Activated naive CD4-positive, alpha-beta T cell treated with anti-CD3 and anti-CD28 coated beads, Interleukin-2, amount 50 U/mL, for 72 hours (primary cell): ENCODE measurements at regions not wholly inside any gene's neighbourhood (a gene's known extent, or its start where the extent isn't known, plus 50 kb on each side); places are given as distances from the start of the nearest gene placed in this dataset.
A peak's percentile ranks its signal among the peaks of the same experiment; 100 is the strongest.

Experiments used
- ATAC-seq, 2 donors: fragments of 150-1000 bp; cut with Tn5 transposase; 2 replicates each; pipeline ENCODE4 v1.10.0; 2021; ENCODE audit warnings: mild to moderate bottlenecking in 2 of 2, moderate library complexity in 2 of 2
- DNase-seq, 2 donors: peaks; one replicate each; pipeline ENCODE4 v3.0.0; 2021 to 2022; ENCODE audit warnings: low spot score in 2 of 2
- H3K27ac Mint-ChIP-seq, 2 donors: one replicate each; pipeline ENCODE4 v1.8.0; 2022; ENCODE audit warnings: mild to moderate bottlenecking in 2 of 2, mixed read lengths in 2 of 2
- H3K36me3 Mint-ChIP-seq, 2 donors: one replicate each; pipeline ENCODE4 v1.8.0; 2022; ENCODE audit warnings: mixed read lengths in 2 of 2
- H3K9me3 Mint-ChIP-seq, 2 donors: one replicate each; pipeline ENCODE4 v1.8.0; 2022; ENCODE audit warnings: mixed read lengths in 2 of 2

DNA sequence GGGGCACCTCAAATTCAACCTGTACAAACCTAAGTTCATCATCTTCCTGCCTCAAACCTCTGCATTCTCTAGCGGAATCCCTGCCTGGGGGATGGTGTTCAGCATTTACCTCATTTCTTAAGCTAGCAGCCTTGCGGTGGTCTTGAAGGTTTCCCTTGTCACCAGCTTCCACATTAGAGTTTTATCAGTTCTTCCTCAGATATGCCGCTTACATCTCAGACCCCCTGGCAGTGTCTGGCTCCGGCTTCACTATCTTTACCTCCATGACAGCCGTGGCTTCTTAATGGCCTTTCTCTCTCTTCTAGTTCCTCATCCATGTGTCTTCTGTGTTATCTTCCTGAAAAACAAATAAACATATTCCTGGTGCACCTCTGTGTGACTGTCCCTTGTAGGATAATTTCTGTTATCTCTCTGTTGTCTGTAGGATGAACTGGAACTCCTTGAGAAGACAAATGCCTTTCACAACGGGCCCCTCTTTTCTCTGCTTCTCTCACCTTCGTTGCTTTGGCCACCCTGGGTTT, 101.1 kb upstream of the BMPER start:
- Mint-ChIP-seq H3K9me3 (peaks cover 0 to 4% of the 10 kb centered on the region in 2 donors), H3K36me3 (no peaks in the 10 kb centered on the region), H3K27ac (no peak overlapping the region)
- DNase-seq (no peak), ATAC-seq (no peak)

DNA sequence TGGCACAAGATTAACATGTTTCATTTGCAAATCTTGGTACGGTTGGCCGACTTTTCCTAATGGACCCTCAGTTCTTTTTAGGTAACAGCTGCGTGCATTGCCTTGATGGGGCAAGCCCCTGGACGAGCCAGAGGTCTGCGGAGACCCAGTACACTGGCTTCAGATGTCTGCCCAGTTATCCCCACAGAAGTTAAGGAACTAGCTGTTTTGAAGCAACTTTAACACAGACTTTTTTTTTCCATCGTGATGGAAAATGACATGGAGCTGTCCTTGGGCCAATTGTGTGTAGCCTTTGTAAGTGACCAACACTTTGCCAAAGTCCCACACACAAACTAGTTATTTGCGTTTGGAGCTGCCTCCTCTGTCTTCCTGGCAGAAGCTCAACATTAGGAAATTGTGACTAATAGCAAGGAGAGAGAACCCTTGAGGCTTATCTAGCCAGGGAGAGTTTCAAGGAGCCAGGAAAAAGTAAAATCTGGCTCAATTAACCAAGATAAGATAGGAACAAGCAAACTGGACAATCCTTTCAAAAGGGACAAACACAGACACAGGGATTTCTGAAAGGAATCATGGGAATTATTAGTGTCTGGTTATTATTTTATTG, 99.6 kb upstream of the BMPER start:
- H3K36me3 Mint-ChIP-seq: no peaks in the 10 kb centered on the region
- DNase-seq: no peak
- H3K27ac Mint-ChIP-seq: no peak overlapping the region
- peaks cover 0 to 2% of the 10 kb centered on the region in 2 donors for H3K9me3 Mint-ChIP-seq
- no peak for ATAC-seq

DNA sequence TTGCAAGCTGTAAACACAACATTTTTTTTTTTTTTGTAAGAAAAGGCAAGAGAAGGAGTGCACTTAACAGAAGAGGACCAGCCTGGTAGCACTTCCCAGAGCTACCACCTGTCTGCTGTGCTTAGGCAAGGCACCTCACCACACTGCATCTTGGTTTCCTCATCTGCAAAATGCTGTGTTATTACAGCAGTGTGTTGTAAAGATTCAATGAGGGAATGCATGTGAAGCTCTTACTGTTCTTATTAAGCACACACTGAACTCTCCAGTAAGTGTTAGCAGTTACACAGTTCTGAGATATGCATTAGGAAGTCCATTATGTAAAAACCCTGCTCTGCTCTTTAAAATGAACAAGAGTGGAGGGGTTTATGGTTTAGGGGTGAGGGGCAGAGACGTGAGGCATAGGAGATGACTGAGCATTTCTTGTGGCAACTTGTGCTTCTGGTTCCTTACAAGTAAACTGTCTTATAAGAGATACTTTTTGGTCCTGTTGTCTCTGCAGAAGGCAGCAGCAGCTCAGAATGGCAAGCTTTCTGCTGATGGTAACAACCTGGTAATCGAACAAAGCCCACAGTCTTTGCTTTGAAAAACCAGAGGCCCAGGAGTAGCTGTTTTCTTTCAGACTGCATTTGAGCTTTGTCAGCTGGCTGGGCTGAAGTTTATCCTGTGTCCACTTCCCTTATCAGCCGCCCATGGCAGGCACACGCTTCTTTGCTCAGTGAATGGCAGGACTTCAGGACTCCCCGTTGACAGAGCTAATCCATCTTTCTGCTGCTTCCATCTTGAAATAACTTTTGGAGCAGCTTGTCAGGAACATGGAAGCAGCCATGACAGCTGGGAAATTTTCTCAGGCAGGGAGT, 98.8 kb upstream of the BMPER start:
- ATAC-seq (no peak), DNase-seq (no peak)
- Mint-ChIP-seq H3K27ac (no peak overlapping the region), H3K9me3 (no peaks in the 10 kb centered on the region), H3K36me3 (no peaks in the 10 kb centered on the region)

DNA sequence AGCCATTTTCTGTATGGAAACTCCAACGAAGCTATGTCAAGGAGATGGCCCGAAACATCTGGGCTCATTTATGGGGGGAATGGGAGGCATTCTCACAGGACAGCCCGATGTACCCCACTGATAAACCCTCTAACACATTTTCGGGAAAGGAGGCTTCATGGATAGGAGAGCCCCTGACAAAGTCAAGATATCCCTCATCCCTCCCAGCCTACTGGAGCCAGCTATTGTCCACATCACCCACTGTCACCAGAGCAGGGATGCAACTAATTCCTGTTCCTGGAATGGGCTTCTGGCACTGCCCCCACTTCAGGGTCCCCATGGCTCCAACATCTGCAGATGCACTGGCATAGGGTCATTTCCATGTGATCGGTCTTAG, 98.2 kb upstream of the BMPER start:
- no peaks in the 10 kb centered on the region for H3K36me3 Mint-ChIP-seq
- H3K9me3 Mint-ChIP-seq: no peaks in the 10 kb centered on the region
- H3K27ac Mint-ChIP-seq: no peak overlapping the region
- no peak for ATAC-seq
- DNase-seq: no peak

DNA sequence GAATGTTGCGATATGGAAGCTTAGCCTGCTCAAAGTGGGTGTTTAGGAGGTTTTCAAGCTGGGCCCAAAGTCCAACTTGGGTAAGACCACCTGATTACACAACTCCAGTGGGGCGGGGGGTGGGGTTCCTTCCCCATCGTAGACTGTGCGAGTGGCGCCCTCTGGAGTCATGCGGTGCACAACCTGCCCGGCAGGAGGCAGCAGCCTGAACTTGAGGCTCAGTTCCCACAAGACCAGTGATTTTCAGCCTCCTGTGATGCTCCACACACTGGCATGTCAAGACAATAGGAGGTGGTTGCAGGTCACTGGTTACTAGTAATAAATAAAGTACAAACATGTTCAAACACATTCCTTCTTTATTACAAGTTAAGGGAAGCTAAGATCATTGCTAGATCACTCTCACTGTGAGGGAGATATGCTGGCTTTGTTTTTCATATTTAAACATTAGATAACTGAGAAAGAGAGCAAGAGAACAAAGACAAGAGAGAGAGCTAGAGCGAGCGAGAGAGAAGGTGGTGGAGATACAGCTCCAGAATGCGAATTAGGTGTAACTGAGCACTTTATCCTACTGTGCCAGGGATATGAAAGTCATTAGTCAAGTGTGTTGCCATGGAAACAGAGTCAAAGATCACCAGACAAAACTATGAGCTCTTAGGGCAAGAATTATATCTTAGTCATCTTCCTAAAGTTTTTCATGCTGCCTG, 97.4 kb upstream of the BMPER start:
- peaks cover 0 to 6% of the 10 kb centered on the region in 2 donors for H3K9me3 Mint-ChIP-seq
- DNase-seq (peak in 1 of 2 donors; percentile 22), ATAC-seq (peak in 1 of 2 donors; percentile 43)
- H3K36me3 Mint-ChIP-seq: peaks cover 0 to 5% of the 10 kb centered on the region in 2 donors
- H3K27ac Mint-ChIP-seq: no peak overlapping the region

DNA sequence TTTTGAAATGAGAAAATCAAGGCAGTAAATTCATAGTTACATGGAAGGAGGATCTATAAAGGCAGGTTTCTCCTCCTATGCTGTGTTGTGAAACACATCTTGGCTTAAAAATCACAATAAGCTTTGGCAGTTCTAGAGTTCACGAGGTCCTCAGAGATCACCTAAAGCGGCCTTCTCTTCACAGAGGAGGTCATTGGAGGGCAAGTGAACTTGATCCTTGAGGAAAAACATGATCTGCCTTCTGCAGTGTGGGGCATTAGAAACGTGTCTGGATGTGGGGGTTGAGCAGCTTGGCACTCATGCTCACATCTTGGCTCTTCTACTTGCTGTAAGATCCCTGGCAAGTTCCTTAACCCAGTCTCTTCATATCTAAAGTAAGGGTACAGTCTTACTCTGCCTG, 96.1 kb upstream of the BMPER start:
- no peak for ATAC-seq
- Mint-ChIP-seq H3K27ac (no peak overlapping the region), H3K36me3 (peaks cover 0 to 5% of the 10 kb centered on the region in 2 donors), H3K9me3 (peaks cover 3 to 11% of the 10 kb centered on the region in 2 donors)
- DNase-seq: no peak

DNA sequence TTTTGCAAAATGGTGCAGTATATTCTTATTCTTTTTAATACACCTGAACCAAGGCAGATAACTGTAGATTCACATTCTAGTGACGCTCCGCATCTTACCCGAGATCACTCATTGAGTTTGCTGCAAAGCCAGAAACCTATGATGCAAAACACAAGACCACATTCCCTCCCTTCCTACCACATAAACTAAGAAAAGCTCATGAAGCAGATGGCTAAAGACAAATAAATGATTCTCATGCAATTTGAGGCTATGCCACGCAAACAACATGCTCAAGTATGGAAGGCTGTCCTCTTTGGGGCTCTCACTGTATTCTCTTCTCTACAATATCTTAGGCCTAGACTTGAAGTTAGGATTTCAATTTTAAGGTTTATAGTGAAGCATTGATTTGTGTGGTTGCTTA, 95.0 kb upstream of the BMPER start:
- H3K27ac Mint-ChIP-seq: no peak overlapping the region

DNA sequence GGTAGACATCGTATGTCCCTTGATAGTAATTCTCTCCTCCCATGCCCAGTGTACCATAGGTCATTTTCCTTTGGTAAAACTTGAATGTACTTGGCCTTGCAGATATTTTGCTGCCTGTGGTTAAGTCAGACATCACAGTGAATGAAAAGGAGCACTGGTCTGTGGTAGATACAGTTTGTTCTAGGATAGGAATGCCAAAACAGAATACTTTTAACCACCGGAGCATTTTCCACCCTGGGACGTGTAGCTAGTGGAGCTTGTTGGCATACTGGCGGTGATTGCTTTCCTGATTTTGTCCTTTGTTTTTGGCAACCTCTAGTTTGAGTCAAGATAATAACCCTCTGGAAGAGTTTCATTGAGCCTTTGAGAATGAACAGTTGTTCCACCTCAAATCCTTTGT, 92.0 kb upstream of the BMPER start:
- ATAC-seq: no peak
- DNase-seq: no peak
- peaks cover 3 to 19% of the 10 kb centered on the region in 2 donors for H3K9me3 Mint-ChIP-seq
- H3K27ac Mint-ChIP-seq: peak overlapping the region in 1 of 2 donors; percentile 61
- peaks cover 0 to 5% of the 10 kb centered on the region in 2 donors for H3K36me3 Mint-ChIP-seq

More for the DNA sequence above, 95.0 kb upstream of the BMPER start:
- peaks cover 0 to 5% of the 10 kb centered on the region in 2 donors for H3K36me3 Mint-ChIP-seq
- peaks cover 3 to 11% of the 10 kb centered on the region in 2 donors for H3K9me3 Mint-ChIP-seq
- ATAC-seq (no peak), DNase-seq (no peak)

DNA sequence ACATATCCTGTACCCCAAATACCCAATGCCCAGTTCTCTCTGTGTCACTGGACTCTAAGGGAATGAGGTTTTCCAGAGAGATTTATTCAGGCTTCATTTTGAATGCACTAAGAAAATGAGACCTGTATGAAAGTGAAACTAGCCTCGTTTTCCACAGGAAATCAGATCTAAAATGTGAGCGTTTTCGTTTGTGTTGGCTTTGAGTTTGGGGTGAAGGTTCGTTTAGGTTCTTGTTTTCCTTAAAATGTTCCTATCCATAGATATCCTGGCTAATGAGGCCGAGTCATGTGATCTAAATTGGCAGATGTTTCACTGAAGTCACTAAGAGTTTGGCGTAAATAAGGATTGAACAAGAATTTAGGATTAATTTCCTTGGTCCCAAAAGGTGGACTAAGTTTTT, 90.9 kb upstream of the BMPER start:
- DNase-seq (no peak), ATAC-seq (no peak)
- no peak overlapping the region for H3K27ac Mint-ChIP-seq
- H3K9me3 Mint-ChIP-seq: peaks cover 3 to 19% of the 10 kb centered on the region in 2 donors
- H3K36me3 Mint-ChIP-seq: peaks cover 0 to 5% of the 10 kb centered on the region in 2 donors

DNA sequence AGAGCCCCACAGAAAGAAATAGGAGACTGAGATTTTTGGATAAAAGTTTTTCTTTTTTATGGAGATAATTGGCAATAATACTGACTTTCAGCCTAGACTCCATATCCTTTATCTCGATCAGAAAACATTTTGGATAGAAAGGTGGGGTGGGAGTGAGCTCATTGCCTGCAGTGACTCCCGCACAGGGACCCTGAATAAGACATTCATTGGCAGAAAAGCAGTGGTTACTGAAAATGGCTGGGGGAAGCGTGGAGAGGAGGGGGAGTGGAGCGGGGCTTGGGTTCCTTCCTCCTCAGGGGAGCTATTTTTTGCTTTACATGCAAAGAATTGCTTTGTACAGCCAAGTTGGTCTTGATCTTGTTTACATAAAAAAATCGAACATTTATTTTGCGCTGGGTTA, 90.4 kb upstream of the BMPER start:
- Mint-ChIP-seq H3K36me3 (peaks cover under 1 to 5% of the 10 kb centered on the region in 2 donors), H3K27ac (peak overlapping the region in 1 of 2 donors; percentile 57), H3K9me3 (peaks cover 3 to 19% of the 10 kb centered on the region in 2 donors)
- no peak for ATAC-seq
- DNase-seq: no peak

DNA sequence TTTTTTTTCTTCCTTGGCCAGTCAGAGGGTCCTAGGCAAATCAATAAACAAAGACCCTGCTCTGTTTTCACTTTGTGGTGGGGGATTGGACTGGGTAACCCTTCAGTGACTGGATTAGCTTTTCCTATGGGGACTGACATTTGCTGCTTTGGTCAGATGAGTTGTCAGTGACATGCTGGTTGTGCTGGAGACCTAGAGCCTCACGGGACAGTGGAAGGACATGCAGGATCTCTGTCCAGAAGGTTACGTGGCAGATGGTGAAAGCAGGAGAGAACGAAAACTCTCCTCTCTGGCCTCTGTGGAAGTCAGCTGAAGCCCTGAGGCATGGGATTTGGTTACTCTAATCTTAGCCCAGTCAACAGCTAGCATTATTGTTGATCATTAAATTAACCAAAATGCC, 90.0 kb upstream of the BMPER start:
- ATAC-seq (no peak), DNase-seq (no peak)
- peaks cover 3 to 19% of the 10 kb centered on the region in 2 donors for H3K9me3 Mint-ChIP-seq
- H3K36me3 Mint-ChIP-seq: peaks cover 5% of the 10 kb centered on the region in 2 donors
- H3K27ac Mint-ChIP-seq: no peak overlapping the region

DNA sequence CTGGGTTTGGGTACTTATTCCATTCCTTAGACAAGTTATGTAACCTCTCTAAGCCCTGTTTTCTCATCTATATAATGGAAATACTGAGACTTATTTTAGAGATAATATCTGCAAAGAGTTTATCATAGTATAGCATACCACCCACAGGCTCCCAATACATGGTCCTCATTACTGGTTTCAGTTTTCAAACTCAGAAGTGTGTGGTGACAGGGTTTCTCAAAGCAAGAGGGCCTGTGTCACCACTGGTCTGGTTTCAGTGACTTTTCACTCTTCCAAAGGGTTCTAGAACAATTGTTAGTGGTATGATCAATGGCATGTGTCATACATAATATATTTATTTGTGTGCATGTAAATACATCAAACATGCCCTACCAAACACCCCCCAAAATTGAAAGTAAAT, 89.2 kb upstream of the BMPER start:
- peaks cover 3 to 19% of the 10 kb centered on the region in 2 donors for H3K9me3 Mint-ChIP-seq
- H3K36me3 Mint-ChIP-seq: peaks cover 5 to 8% of the 10 kb centered on the region in 2 donors
- no peak overlapping the region for H3K27ac Mint-ChIP-seq
- DNase-seq (no peak), ATAC-seq (peak in 1 of 2 donors; percentile 72)

DNA sequence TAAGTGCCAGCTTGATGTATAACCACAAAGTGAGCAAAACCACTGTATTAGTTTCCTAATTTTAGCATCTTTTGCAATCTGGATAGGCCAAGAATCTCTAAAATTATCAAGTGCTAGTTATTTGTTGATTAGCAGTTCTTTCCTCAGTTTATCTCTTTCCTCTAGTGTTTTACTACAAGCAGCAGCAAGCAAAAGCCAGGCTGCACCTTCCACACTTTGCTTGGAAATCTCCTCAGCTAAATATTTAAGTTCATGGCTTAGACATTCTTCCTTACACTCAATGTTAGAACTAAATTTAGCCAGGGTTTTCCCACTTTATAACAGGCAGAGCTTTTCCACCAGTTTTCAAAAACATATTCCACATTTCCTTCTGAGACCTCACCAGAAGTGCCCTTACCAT, 85.7 kb upstream of the BMPER start:
- ATAC-seq (no peak), DNase-seq (no peak)
- H3K27ac Mint-ChIP-seq: no peak overlapping the region
- peaks cover 0 to 8% of the 10 kb centered on the region in 2 donors for H3K9me3 Mint-ChIP-seq
- H3K36me3 Mint-ChIP-seq: peaks cover 0 to 8% of the 10 kb centered on the region in 2 donors

DNA sequence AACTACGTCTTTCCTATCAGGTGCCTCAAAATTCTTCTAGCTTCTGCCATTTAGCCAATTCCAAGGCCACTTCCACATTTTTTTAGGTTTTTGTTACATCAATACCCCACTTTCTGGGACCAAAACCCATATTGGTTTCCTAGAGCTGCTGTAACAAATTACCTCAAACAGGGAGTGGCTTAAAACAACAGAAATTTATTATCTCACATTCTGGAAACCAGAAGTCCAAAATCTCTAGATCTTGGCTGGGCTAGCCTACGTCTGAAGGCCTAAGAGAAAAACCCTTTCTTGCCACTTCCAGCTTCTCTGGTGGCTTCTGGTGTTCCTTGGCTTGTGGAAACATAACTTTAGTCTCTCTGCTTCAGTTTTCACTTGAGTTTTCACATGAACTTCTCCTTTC, 85.1 kb upstream of the BMPER start:
- ATAC-seq (no peak), DNase-seq (no peak)
- peaks cover 0 to 8% of the 10 kb centered on the region in 2 donors for H3K36me3 Mint-ChIP-seq
- peaks cover 0 to 8% of the 10 kb centered on the region in 2 donors for H3K9me3 Mint-ChIP-seq
- no peak overlapping the region for H3K27ac Mint-ChIP-seq

DNA sequence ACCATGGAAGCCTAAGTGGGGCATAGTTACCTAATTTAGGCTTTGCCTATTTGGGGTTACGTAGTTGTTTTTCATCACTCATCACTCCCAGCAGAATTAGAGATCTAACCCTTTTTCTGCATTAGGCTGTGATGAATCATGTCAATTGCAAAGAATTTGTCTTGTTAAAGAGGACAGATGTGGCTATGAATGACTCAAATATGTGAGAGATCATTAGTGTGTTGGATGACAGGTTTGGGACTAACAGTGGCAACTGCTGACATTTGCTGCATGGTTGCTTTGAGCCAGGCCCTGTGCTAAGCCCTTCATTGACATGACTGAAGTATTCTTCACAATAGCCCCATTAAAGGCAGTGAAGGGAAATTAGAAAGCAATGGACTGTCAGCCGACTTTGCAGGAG, 83.4 kb upstream of the BMPER start:
- Mint-ChIP-seq H3K36me3 (peaks cover 0 to 8% of the 10 kb centered on the region in 2 donors), H3K27ac (no peak overlapping the region), H3K9me3 (peaks cover 0 to 8% of the 10 kb centered on the region in 2 donors)
- ATAC-seq (no peak), DNase-seq (no peak)

DNA sequence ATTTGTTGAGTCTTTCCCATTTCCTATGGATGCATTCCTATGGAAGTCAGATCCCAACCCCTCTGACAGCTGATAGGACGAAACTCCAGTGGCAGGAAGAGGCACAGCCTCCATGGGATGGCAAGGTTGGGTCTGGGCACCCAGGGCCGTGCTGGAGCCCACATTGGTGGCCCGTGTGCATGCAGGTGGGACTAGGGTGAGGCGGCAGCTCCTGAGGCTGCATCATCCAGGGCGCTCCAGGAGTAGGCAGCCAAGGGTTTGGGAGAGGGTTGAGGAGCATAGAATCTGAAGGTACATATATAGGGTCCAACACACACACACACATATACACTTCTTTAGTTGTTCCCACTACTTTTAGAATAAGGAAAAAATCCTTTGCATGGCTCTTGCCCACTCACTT, 81.4 kb upstream of the BMPER start:
- no peaks in the 10 kb centered on the region for H3K9me3 Mint-ChIP-seq

DNA sequence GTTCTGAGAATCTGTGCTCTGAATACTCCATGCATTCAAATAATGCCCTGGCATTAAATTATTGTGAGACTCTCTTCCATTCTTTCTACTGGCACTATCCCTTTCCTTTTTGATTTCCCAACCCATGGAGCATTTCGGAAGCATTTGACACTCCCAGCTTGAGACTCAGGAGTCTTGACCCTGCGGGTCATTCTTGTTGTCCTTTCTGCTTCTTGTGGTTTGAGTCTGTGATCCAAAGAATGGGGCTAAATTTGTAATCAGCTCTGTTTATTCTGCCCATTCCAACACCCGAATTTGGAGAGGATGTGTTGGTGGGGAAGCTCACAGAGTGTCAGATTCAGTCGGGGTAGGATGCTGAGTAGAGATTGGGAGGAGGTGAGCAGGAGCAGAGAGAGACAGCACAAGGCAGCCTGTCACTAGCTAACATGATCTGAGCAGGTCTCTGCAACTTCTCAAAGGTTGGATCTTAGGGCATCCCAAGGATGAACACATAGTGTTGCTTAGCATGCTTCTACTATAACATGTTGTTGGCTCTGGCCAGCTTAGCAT, 80.4 kb upstream of the BMPER start:
- Mint-ChIP-seq H3K9me3 (no peaks in the 10 kb centered on the region), H3K36me3 (peaks cover 0 to 7% of the 10 kb centered on the region in 2 donors), H3K27ac (no peak overlapping the region)
- no peak for ATAC-seq
- no peak for DNase-seq

More for the DNA sequence above, 81.4 kb upstream of the BMPER start:
- Mint-ChIP-seq H3K27ac (no peak overlapping the region), H3K36me3 (peaks cover 0 to 8% of the 10 kb centered on the region in 2 donors)
- ATAC-seq: no peak
- no peak for DNase-seq
